H9 (cell line): ENCODE measurements at regions not wholly inside any gene's neighbourhood (a gene's known extent, or its start where the extent isn't known, plus 50 kb on each side); places are given as distances from the start of the nearest gene placed in this dataset.
A peak's percentile ranks its signal among the peaks of the same experiment; 100 is the strongest.

Experiments used
- DNase-seq: peaks from one replicate; pipeline ENCODE4 v3.0.0-alpha.2; 2017
- H2AFZ ChIP-seq: one replicate; pipeline ENCODE4 v1.6.1; 2013; ENCODE audit warnings: mild to moderate bottlenecking, low read length, control low read depth, moderate library complexity
- H2AK5ac ChIP-seq: 2 replicates; pipeline ENCODE4 v1.6.1; 2013; ENCODE audit warnings: low read length, control low read depth, mixed read lengths; ENCODE audit not compliant: insufficient read length
- H2BK120ac ChIP-seq: one replicate; pipeline ENCODE4 v1.6.1; 2013; ENCODE audit warnings: low read depth, mild to moderate bottlenecking, low read length, control low read depth, inconsistent platforms; ENCODE audit not compliant: poor library complexity, severe bottlenecking
- H2BK12ac ChIP-seq: 2 replicates; pipeline ENCODE4 v1.6.1; 2013; ENCODE audit warnings: low read length, control low read depth, mixed read lengths, low read depth; ENCODE audit not compliant: insufficient read length
- H2BK15ac ChIP-seq: 2 replicates; pipeline ENCODE4 v1.6.1; 2013; ENCODE audit warnings: low read depth, low read length, control low read depth
- H2BK20ac ChIP-seq: one replicate; pipeline ENCODE4 v1.6.1; 2013; ENCODE audit warnings: low read depth, mild to moderate bottlenecking, low read length, control low read depth, inconsistent platforms; ENCODE audit not compliant: poor library complexity, severe bottlenecking
- H2BK5ac ChIP-seq: 2 replicates; pipeline ENCODE4 v1.6.1; 2013; ENCODE audit warnings: low read length, control low read depth, mixed read lengths; ENCODE audit not compliant: insufficient read length
- H3K14ac ChIP-seq: 2 replicates; pipeline ENCODE4 v1.6.1; 2013; ENCODE audit warnings: low read length, control low read depth; ENCODE audit not compliant: insufficient read depth
- H3K18ac ChIP-seq: 2 replicates; pipeline ENCODE4 v1.6.1; 2013; ENCODE audit warnings: low read depth, mild to moderate bottlenecking, mixed read lengths, low read length, control low read depth; ENCODE audit not compliant: insufficient read length
- H3K23ac ChIP-seq: 2 replicates; pipeline ENCODE4 v1.6.1; 2013; ENCODE audit warnings: low read length, control low read depth, mixed read lengths, low read depth; ENCODE audit not compliant: insufficient read length
- H3K23me2 ChIP-seq: 2 replicates; pipeline ENCODE4 v1.6.1; 2013; ENCODE audit warnings: low read depth, mild to moderate bottlenecking, mixed read lengths, low read length, control low read depth; ENCODE audit not compliant: insufficient read length, poor library complexity, severe bottlenecking
- H3K27ac ChIP-seq: 2 replicates; pipeline ENCODE4 v1.5.1; 2013; ENCODE audit warnings: low read length, control low read depth, mixed read lengths, low read depth; ENCODE audit not compliant: insufficient read length
- H3K27me3 ChIP-seq: 2 replicates; pipeline ENCODE4 v1.6.1; 2013; ENCODE audit warnings: low read length, control low read depth, inconsistent platforms; ENCODE audit not compliant: insufficient read depth
- H3K4ac ChIP-seq: 2 replicates; pipeline ENCODE4 v1.6.1; 2013; ENCODE audit warnings: low read depth, mild to moderate bottlenecking, control low read depth, inconsistent platforms, low read length, moderate library complexity
- H3K4me1 ChIP-seq: 2 replicates; pipeline ENCODE4 v1.6.1; 2013; ENCODE audit warnings: low read length, control low read depth, inconsistent platforms; ENCODE audit not compliant: insufficient read depth
- H3K4me2 ChIP-seq: 2 replicates; pipeline ENCODE4 v1.6.1; 2013; ENCODE audit warnings: low read length, control low read depth, mixed read lengths; ENCODE audit not compliant: insufficient read length, insufficient read depth
- H3K56ac ChIP-seq: 2 replicates; pipeline ENCODE4 v1.6.1; 2013; ENCODE audit warnings: low read depth, mild to moderate bottlenecking, mixed read lengths, low read length, control low read depth; ENCODE audit not compliant: insufficient read length
- H3K79me1 ChIP-seq: 2 replicates; pipeline ENCODE4 v1.6.1; 2013; ENCODE audit warnings: low read depth, mild to moderate bottlenecking, moderate library complexity, low read length, control low read depth, inconsistent platforms; ENCODE audit not compliant: insufficient read depth, poor library complexity, severe bottlenecking
- H3K79me2 ChIP-seq: 2 replicates; pipeline ENCODE4 v1.6.1; 2013; ENCODE audit warnings: low read length, control low read depth, inconsistent platforms; ENCODE audit not compliant: insufficient read depth
- H3K9ac ChIP-seq: 2 replicates; pipeline ENCODE4 v1.6.1; 2013; ENCODE audit warnings: low read length, control low read depth, mixed read lengths; ENCODE audit not compliant: insufficient read length; ENCODE audit errors: extremely low read depth
- H3K9me3 ChIP-seq: one replicate; pipeline ENCODE4 v1.6.1; 2013; ENCODE audit warnings: low read depth, low read length, inconsistent platforms; ENCODE audit not compliant: control insufficient read depth
- H3T11ph ChIP-seq: one replicate; pipeline ENCODE4 v1.6.1; 2013; ENCODE audit warnings: mild to moderate bottlenecking, low read length, control low read depth, inconsistent platforms
- H4K20me1 ChIP-seq: one replicate; pipeline ENCODE4 v1.6.1; 2013; ENCODE audit not compliant: control insufficient read depth, insufficient read length, insufficient read depth
- H4K5ac ChIP-seq: 2 replicates; pipeline ENCODE4 v1.6.1; 2013; ENCODE audit warnings: low read depth, mild to moderate bottlenecking, mixed read lengths, low read length, control low read depth; ENCODE audit not compliant: insufficient read length
- H4K8ac ChIP-seq: replicated peaks from 2 replicates; pipeline ENCODE4 v1.6.1; 2013; ENCODE audit warnings: low read length, control low read depth, mixed read lengths, low read depth; ENCODE audit not compliant: insufficient read length
- H4K91ac ChIP-seq: 2 replicates; pipeline ENCODE4 v1.6.1; 2013; ENCODE audit warnings: low read depth, mild to moderate bottlenecking, moderate library complexity, mixed read lengths, low read length, control low read depth; ENCODE audit not compliant: insufficient read length
- H3K27ac Mint-ChIP-seq, 3 experiments: 2 replicates in 2 of 3; 3 replicates in 1 of 3; pipeline ENCODE4 v1.8.0; 2020 to 2021; ENCODE audit warnings: mixed read lengths in 3 of 3, mild to moderate bottlenecking in 1 of 3, moderate library complexity in 1 of 3
- H3K27me3 Mint-ChIP-seq: 2 replicates; pipeline ENCODE4 v1.8.0; 2021; ENCODE audit warnings: low read depth, mild to moderate bottlenecking, moderate library complexity, mixed read lengths
- H3K36me3 Mint-ChIP-seq, 3 experiments: 2 replicates in 2 of 3; 3 replicates in 1 of 3; pipeline ENCODE4 v1.8.0; 2020 to 2021; ENCODE audit warnings: low read depth in 3 of 3, mixed read lengths in 3 of 3; ENCODE audit not compliant: insufficient read depth in 1 of 3
- H3K4me1 Mint-ChIP-seq, 2 experiments: 2 replicates each; pipeline ENCODE4 v1.8.0; 2020; ENCODE audit warnings: mixed read lengths in 2 of 2
- H3K4me3 Mint-ChIP-seq, 2 experiments: 2 replicates in 1 of 2; 3 replicates in 1 of 2; pipeline ENCODE4 v1.8.0; 2020 to 2021; ENCODE audit warnings: mild to moderate bottlenecking in 2 of 2, mixed read lengths in 2 of 2, moderate library complexity in 1 of 2
- H3K9me3 Mint-ChIP-seq, 2 experiments: 2 replicates in 1 of 2; 3 replicates in 1 of 2; pipeline ENCODE4 v1.8.0; 2020; ENCODE audit warnings: mild to moderate bottlenecking in 2 of 2, mixed read lengths in 2 of 2, moderate library complexity in 1 of 2
- WGBS: extraction: QIAGEN DNeasy Blood & Tissue Kit; methylation state at CpG from one replicate; pipeline ENCODE4 v1.1.7; 2013; ENCODE audit warnings: missing lambda C conversion rate, low lambda C conversion rate, mixed read lengths; ENCODE audit not compliant: insufficient read length; ENCODE audit errors: extremely low coverage; 5-methylcytosine and 5-hydroxymethylcytosine counted together
- TF ChIP-seq, protein P1 (sequence below): fragments of 200-600 bp; sonication (generic); conservative IDR thresholded peaks from 3 replicates; pipeline ENCODE4 v1.8.0; 2021; ENCODE audit warnings: antibody characterized with exemption, mild to moderate bottlenecking

- no peak overlapping the region for H2BK20ac ChIP-seq
- no peak overlapping the region for H4K91ac ChIP-seq
- Mint-ChIP-seq H3K36me3 (no peaks in the 10 kb centered on the region), H3K4me1 (no peaks in the 10 kb centered on the region), H3K27ac (no peak overlapping the region), H3K4me3 (no peak overlapping the region), H3K27me3 (no peaks in the 10 kb centered on the region), H3K9me3 (no peaks in the 10 kb centered on the region)
- TF ChIP-seq, protein P1, sequence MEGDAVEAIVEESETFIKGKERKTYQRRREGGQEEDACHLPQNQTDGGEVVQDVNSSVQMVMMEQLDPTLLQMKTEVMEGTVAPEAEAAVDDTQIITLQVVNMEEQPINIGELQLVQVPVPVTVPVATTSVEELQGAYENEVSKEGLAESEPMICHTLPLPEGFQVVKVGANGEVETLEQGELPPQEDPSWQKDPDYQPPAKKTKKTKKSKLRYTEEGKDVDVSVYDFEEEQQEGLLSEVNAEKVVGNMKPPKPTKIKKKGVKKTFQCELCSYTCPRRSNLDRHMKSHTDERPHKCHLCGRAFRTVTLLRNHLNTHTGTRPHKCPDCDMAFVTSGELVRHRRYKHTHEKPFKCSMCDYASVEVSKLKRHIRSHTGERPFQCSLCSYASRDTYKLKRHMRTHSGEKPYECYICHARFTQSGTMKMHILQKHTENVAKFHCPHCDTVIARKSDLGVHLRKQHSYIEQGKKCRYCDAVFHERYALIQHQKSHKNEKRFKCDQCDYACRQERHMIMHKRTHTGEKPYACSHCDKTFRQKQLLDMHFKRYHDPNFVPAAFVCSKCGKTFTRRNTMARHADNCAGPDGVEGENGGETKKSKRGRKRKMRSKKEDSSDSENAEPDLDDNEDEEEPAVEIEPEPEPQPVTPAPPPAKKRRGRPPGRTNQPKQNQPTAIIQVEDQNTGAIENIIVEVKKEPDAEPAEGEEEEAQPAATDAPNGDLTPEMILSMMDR: no peak
- no peak overlapping the region for H3T11ph ChIP-seq
- H3K79me2 ChIP-seq: no peaks in the 10 kb centered on the region
- H3K9me3 ChIP-seq: no peaks in the 10 kb centered on the region
- H3K23me2 ChIP-seq: no peaks in the 10 kb centered on the region
- no peak overlapping the region for H2BK120ac ChIP-seq
- H2BK12ac ChIP-seq: no peak overlapping the region
- no peaks in the 10 kb centered on the region for H4K20me1 ChIP-seq
- H3K27ac ChIP-seq: no peak overlapping the region
- no peak overlapping the region for H3K18ac ChIP-seq
- no peak overlapping the region for H2BK5ac ChIP-seq
- no peak overlapping the region for H4K5ac ChIP-seq
- H3K4ac ChIP-seq: no peak overlapping the region
- H3K56ac ChIP-seq: no peak overlapping the region
- no peak overlapping the region for H3K9ac ChIP-seq
- no peak overlapping the region for H3K4me2 ChIP-seq
- no peak overlapping the region for H2AFZ ChIP-seq
- H3K23ac ChIP-seq: no peak overlapping the region
- no peaks in the 10 kb centered on the region for H3K27me3 ChIP-seq
- H3K79me1 ChIP-seq: no peaks in the 10 kb centered on the region
- H2BK15ac ChIP-seq: no peak overlapping the region
- H2AK5ac ChIP-seq: no peak overlapping the region
- no peak overlapping the region for H3K14ac ChIP-seq
- DNase-seq: no peak
- H4K8ac ChIP-seq: peak overlapping the region; percentile 1
- no peaks in the 10 kb centered on the region for H3K4me1 ChIP-seq
- WGBS: 100% methylated on average over 1 of the region's 2 CpGs
Observed at GRCh38 chr21:38622827-38623209, 124.5 kb upstream of the ERG start.
